DMS153 (cell line): ENCODE measurements at regions not wholly inside any gene's neighbourhood (a gene's known extent, or its start where the extent isn't known, plus 50 kb on each side); places are given as distances from the start of the nearest gene placed in this dataset.
"Not testable (repeated sequence)": the region's sequence is repeated elsewhere in the genome, so short reads cannot be mapped to it uniquely, and the experiment has no call there.

Source experiments
- DNase-seq: peaks from one replicate; lab custom pipeline; 2025; lab: John Stamatoyannopoulos, UW

DNA sequence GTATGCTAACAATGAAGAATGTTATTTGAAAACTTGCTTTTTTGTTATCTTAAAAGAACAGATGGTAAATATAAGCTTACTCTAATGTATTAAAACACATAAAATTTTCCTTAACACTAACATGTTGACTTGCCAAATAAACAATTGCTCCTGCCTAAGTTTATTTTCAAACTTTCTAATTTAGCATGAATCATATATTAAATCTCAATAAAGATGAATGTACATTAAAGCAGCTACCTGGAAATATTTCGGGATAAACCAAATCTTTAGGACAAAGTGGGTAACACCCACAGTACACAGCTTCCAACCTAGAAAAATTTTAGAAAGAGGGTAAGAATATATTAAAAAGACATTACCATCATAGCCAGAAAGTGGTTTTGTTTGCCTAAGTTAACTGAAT is 567.4 kb downstream of the ZEB2 start:
- DNase-seq = no peak

DNA sequence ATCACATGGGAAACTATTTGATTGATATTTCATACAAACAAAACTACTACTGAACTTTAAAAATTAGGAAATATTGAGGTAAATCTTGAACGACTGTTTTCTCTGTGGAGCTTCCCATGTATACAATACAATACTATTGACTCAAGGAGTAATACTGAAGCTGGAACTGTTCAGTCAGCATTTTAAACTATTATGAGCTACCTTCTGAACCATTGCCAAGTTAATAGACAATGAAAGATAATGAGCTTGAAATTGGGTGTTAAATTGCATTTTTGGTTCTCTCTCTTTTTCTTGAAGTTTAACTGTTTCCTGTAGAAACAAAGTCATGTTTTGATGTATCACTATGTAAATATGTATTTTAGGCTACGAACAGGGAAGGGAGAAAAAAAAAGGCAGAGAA is 569.2 kb downstream of the ZEB2 start:
- no peak for DNase-seq

DNA sequence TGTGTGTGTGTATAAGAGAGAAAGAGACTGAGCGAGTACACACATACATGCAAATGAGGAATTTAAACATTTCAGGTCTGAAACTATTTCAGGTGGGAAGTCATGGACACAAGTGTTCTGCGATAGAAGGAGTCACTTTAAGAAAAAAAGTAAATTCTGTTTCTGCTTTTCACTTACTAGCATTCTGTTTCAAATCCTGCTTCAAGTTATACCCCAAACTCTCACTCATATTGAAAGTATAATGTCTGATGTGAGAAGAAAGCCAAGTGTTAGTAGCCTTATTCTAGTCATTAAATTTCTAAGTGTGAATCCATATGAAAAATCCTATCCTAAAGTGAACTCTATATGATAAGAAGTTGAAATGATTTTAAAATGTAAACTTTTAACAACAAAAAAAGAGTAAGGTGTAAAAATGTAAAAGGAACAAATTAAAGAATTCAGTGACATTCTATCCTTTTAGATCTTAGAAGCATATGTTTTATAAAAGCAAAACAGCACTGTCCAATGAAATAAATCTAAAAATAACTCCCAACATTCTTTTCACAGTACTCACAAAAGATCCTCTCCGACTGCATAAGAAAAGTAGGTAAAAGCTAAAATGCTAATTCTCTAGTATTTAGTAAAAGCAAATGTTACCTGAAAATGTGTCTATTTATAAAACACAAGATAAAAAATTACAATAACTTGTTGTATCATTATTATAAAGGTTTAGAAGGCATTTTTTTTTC is 570.6 kb downstream of the ZEB2 start:
- DNase-seq = no peak

DNA sequence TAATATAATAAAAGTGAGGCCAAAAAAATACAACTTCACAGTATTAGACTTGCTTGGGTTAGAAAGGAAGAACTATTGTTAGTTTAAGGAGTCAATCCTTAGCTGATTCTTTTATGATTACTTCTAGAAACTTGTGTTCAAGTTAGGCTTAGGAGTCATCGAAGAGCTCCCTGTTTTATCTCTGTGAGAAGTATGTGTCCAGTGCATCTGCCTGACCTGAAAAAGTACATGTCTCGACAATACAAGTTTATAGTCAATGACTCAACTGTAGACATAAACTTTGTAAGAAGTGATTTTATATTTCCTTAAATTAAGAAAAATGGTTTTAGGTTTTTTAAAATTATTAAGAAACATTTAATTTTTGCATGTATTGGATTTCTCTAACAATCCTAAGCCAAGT is 571.2 kb downstream of the ZEB2 start:
- DNase-seq = no peak

DNA sequence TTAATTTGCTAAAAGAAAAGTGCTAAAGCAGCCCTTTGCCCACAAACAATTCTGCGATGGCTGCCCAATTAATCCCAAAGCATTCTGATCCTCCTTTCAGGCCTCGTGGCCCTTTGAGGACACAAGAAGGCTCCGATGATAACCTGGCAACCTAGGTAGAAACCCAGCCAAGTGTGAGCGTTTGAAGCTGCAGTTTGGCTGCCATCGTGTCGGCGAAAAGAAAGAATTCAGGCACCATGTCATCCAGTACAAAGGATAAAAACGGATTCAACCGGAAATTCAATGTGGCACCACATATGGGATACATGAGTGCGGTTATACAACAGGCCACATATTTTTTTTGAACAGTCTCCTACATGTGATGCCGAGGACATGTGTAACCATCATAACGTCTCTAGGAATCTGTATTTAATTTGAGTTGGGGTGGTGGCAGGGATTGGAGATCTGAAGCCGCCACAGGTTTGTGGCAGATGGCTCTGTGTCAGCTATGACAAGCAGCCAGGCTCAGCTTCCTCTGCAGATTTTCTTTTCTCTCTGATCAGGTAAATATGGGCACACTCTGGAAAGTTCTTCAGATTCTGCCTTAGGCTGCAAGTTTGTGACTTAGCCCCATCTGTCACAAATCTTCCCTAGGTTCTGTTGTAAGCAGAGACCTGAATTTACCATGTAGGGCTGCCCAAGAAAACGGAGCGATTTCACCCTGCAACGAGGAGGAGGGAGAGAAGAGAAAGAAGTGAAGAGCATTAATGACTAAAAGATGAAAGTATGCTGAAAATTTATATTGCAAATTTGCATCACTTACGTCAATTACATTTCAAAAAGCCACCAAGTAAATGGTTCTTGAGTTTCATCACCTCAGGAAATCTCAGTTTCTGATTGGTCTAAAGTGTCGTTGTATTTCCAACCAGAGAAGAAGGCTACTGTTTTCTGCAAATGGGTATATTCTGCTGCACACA is 573.2 kb downstream of the ZEB2 start:
- DNase-seq = no peak

DNA sequence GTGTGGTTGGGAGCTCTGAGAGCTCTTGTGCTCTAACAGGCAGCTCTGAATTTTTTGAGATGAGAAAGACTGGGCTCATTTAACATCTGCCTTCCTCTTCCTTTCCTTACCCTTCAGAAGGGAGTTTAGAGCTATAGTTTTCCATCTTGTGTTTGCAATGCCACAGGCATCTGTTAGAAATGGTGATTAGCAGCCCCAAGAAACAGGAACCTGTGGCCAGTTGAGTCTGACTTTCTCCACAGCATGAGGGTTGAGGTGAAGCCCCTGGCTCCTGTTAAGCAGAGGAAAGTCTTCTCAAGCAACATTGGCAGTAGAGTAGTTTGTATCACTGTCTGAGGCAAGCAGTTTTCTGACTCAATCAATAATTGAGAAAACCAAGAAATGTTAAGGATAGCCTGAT is 577.4 kb downstream of the ZEB2 start:
- no peak for DNase-seq

DNA sequence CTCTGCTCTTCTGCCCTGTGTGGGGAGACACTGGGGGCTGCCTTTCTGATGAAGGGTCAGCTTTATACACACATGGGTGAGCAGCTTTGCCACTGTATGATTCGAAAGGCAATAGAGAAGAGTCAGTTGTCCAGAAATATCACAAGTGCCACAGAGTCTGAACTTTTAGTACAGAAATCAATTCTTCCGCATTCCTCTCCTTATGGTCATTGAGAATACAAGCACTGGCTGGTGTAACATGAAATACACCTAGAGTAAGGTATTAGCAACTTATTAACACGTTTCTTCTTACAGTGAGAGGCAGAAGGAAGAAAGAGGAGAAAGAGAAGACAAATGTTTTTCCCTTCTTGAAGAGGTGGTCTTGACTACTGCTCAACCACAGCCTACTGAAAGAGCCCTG is 579.2 kb downstream of the ZEB2 start:
- DNase-seq = no peak

DNA sequence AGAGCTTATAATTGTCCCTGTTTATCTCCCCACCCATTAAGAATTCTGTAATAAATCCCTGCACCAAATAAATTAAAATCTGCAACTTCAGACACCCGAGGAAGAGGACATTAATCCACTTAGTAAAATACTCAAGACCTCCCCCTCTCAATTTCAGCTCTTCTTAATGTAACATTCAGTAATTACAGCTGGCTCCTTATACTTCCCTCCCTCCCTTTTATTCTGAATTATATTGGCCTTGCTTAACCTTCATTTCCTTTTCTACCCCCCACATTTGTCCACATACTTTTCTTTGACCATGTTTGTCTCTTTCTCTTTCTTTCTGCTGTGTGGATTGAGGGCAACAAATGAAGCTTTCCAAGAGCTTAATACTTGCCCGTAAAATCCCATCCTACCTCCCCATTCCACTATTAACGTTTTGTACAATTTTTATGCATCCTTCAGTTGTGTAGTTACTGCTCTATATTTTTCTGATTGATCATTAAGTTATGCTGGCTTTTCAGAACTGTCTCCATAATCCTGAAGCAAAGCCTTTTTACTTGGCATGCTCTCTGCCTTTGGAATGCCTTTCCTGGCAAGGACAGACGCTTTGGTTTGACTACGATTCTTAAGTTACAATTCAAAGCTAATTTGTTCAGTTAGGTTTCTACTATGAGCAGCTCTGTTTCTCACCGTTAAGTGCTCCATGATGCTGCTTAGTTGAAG is 580.1 kb downstream of the ZEB2 start:
- no peak for DNase-seq

DNA sequence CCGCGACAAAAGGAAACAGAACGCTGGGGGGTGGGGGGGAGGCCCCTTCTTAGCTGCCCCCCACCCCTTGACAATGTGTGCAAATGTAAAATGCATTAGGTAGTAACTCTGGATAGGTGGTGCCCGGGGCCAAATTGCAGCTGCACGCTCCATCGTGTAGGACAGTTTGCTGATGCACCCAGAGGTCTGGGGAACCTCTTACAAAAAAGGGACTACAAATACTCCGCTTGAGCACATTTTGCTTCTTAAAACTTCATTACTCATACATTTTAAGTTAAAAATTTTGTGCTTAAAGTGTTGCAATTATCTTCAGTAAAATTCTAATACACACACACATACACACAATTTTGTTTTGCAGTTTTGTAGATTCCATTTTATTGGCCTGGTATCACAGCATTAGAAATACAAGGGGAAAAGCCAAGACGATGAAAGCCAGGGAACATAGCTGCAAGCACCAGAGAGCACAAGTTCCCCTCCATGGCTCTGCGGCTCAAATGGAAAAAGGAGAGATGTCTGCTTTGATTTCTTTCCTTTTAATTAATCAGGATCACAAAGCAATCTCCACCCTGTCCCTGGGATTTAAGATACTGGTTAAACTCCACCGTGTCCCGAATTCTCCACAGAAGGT is 582.1 kb downstream of the ZEB2 start:
- no peak for DNase-seq

DNA sequence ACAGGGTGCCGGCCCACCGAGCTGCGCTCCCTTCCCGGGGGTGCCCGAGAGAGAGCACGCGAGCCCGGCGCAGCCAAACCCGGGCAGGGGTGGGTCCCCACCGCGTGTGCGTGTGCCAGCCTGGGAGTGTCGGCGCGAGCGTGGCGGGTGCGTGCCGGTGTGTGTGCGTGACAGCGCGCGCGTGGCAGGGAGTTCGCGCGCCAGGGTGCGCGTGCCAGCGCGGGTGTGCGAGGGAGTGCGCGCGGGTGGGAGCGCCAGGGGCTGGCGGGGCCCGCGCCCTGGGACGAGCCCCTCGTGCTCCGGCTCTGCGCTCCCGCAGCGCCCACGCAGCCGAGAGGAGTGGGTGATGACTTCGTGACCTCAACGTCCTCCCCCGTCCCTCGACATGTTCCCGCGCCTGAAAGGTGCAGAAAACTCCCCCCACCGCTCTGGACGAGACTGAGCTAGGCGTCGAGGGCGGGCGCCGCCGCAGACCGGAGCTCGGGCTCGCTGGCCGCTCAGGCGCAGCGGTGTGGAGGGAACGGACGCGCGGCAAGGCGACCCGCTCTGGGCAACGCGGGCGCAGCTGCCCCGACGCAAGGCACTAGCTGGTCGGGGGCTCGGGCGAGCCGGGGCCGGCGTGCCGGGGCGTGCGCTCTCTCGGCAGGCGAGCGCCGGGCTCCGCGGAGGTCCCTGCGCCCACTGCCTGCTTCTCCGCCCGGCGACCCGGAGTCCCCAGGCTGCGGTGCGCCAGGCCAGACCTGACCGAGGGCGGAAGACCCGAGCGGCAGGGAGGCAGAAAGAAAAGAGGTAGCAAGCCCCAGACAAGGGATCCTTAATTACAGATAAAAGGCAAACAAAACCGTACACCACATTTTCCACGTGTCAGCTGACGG is 582.8 kb downstream of the ZEB2 start:
- DNase-seq = no peak

DNA sequence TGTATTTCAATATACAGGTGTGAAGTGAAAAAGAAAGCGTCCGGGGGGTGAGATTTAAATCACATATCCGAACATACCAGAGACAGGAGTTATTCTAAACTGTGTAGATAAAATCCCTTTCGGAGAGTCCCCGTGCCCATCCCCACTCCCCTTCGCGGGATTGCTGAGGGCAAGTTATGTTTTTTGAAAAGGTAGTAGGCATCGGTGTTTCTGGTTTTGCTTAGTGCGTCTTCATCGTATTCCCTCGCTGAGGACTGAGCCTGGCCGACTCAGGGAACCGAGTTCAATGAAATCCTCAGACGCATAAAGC is 583.4 kb downstream of the ZEB2 start:
- DNase-seq = no peak

DNA sequence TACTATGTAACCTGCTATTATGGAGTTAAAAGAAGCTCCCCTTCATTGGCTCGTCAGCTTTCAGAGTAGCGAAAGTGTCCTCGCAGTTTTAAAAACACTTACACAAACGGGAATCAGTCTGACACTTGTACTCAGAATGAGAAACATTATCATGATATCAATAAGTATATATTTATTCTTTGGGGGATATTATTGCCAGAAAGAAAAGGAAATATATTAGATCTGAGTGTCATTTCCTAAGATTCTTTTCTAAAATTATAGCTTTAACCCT is 584.5 kb downstream of the ZEB2 start:
- no peak for DNase-seq

DNA sequence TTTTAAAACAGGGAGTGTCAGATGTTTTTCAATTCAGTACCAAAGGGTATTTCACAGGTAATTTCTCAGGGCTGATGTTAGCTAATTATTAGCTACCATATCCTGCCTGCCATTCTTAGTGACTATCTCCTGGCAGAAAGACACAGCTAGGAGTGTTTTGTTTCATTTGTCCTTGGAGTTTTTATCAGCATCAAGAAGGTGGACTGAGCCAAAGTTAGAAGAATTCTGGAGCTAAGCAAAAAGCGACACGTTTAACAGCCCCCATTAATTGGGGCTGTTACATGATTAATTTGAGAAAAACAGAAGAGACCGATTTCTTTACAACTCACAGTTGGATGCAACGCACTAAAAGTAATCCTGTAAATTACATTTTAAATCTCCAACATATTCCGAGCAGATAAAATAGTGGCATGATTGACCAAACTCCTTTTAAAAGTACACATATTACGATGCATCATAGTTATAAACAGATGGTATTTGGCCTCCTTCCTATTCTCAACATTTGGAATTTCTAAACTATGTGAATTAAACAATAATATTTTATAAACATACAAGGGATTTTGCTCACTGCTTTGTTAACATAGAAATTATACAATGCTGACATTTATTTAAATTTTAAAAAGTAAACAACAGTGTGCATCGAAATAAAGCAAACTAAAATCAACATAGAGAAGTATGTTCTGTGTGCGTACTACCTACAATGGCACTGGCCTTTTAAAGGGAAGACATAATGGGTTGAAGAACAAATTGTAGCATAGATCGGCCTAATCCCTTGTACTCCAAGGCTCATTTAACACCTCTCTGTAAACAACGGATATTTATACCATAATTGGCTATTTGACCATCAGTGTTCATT is 585.1 kb downstream of the ZEB2 start:
- no peak for DNase-seq

DNA sequence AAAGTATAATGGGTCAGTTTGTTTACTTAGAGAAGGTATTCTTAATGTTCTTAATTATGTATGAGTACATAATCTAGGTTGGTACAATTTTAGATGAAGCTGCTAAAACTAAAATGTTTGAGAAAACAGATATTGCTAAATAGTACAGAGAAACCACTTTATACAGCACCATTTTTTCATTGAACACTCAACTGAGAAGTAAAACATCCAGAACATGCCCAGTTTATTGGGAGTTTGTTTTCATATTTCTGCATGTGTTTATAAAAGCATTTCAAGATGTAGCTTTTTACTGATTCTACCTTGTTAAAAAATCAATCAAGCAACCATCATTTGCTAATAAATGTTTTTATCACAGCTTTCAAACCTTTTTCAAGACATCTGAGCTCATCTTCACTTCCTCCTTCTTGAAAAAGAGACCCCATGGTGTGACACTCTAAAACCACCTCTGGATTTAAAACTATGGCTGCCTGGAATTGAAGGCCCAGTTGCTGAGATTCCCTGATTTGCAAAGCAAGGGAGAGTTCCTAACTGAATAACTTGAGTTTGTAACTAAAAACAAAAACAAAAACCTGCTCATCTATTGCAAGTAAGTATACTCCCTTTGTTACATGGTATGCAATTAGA is 585.9 kb downstream of the ZEB2 start:
- DNase-seq = no peak

DNA sequence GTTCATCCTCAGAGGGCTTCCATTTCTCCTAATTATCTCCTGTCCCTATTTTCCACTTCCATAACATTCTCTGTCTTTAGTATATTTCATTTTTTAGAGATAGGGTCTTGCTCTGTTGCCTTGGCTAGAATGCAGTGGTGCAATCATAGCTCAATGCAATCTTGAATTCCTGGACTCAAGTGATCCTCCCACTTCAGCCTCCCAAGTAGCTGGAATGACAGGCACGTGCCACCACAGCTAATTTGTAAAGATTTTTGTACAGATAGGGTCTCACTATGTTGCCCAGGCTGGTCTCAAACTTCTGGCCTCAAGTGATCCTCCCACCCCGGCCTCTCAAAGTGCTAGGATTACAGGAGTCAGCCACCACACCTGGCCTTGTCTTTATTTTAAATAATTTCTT is 589.0 kb downstream of the ZEB2 start:
- no peak for DNase-seq

DNA sequence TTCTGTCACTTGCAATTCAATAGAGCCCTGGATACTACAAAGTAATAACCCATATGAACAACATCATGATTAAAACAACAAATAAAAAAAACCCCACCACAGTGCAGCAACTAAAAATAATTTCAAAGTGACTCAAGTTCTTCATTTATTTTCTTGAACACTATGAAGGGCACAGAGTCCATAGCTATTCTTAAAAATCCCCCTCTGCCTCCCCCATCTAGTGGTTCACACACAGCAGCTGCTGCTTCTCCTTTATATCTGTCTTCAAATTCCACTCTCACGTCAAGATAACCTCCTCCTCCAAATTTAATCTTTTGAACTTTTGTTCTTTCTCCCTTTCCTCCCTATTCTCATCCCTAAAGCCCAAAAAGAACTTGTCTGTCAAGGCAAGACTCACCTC is 591.3 kb downstream of the ZEB2 start:
- no peak for DNase-seq

DNA sequence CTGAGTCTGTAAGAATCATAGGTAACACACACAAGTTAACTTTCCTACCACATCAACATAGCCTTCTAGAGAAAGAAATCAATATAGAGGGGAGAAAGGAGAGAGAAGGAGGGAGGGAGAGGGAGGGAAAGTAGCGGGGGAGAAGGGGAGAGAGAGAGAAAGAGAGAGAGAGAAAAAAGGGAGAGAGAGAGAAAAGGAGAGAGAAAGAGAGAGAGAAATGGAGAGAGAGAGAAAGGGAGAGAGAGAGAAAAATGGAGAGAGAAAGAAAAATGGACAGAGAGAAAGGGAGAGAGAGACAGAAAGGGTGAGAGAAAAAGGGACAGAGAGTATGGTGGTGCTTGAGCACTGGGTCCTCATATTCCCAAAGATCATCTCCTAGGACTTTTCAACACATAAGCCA is 591.7 kb downstream of the ZEB2 start:
- no peak for DNase-seq

DNA sequence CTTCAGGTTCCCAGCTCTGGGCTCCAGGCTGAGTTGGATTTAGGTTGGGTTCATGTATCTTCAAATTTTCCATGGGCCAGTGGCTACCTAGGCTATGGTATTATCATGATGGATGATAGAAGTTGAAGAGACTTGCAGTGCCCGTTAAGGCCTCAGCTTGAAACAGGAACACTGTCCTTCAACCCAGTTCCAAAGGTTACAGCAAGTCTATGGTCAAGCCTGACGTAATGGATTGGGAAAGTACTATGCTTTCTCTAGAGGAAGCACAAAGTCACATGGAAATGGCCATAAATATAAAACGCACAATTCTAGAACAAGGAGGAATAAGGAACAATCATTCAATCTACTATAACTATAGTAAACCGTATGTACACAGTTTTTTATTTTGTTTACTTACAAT is 593.2 kb downstream of the ZEB2 start:
- no peak for DNase-seq

DNA sequence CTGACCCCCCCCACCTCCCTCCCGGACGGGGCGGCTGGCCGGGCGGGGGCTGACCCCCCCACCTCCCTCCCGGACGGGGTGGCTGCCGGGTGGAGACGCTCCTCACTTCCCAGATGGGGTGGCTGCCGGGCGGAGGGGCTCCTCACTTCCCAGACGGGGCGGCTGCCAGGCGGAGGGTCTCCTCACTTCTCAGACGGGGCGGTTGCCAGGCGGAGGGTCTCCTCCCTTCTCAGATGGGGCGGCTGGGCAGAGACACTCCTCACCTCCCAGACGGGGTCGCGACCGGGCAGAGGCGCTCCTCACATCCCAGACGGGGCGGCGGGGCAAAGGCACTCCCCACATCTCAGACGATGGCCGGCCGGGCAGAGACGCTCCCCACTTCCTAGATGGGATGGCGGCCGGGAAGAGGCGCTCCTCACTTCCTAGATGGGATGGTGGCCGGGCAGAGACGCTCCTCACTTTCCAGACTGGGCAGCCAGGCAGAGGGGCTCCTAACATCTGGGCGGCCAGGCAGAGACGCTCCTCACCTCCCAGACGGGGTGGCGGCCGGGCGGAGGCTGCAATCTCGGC is 597.6 kb downstream of the ZEB2 start:
- not testable (repeated sequence) for DNase-seq

DNA sequence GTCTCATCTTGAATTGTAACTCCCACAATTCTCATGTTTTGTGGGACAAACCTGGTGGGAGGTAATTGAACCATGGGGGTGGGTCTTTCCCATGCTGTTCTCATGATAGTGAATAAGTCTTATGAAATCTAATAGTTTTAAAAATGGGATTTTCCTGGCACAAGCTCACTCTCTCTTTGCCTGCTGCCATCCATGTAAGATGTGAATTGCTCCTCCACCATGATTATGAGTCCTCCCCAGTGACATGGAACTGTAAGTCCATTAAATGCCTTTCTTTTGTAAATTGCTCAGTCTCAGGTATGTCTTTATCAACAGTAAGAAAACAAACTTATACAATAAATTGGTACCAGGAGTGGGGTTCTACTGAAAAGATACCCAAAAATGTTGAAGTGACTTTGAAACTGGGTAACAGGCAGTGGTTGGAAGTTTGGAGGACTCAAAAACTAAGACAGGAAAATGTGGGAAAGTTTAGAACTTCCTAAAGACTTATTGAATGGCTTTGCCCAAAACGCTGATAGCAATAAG is 601.4 kb downstream of the ZEB2 start:
- DNase-seq = no peak
